Fibroblast of lung (primary cell): ENCODE measurements at regions not wholly inside any gene's neighbourhood (a gene's known extent, or its start where the extent isn't known, plus 50 kb on each side); places are given as distances from the start of the nearest gene placed in this dataset.

Experiments
- CTCF ChIP-seq, 2 donors: IDR thresholded peaks in 1 of 2; conservative IDR thresholded peaks in 1 of 2; 1 replicate in 1 of 2; 2 replicates in 1 of 2; pipeline ENCODE4 v1.5.1; 2011 to 2012; ENCODE audit warnings: low read length in 2 of 2, control low read depth in 1 of 2, inconsistent platforms in 1 of 2, low read depth in 1 of 2, mild to moderate bottlenecking in 1 of 2
- EZH2 ChIP-seq: IDR thresholded peaks from 2 replicates; pipeline ENCODE4 v1.5.1; 2012; ENCODE audit warnings: low read length, control low read depth, mild to moderate bottlenecking; ENCODE audit errors: missing control alignments

- TF ChIP-seq CTCF (conservative IDR thresholded peaks at IDR 0.05 in 1 of 2, IDR thresholded peaks at IDR 0.05 in 1 of 2; ENCODE audit: low read depth in 1 of 2, low read length in 2 of 2) (no peak), EZH2 (no peak)
Observed at GRCh38 chr3:17931131-17931530, 188.7 kb upstream of the TBC1D5 start.
